ENCODE measurements at regions not wholly inside any gene's neighbourhood (a gene's known extent, or its start where the extent isn't known, plus 50 kb on each side); places are given as distances from the start of the nearest gene placed in this dataset.

DNA sequence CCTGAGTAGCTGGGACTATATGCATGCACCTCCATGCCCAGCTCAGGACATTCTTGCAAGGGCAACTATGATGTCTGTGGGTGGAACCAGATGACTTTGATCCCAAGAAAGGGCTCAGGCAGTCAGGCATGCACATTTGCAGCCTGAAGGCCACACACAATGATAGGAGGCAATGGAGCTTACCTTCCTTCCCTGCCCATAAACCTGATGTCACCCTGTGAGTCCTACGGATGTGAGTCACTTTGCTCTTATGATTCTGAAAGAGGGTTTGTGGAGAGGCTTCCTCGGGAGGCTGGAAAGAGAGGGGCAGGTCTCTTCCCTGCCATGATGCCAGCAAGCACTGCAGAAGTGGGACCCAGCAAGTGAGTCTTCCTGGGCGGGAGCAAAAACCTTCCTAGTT, 202.4 kb downstream of the LY86 start:
- TF ChIP-seq MAX (IDR thresholded peaks at IDR 0.05; ENCODE audit: insufficient read depth, insufficient read length) (no peak), CTCF (IDR thresholded peaks at IDR 0.05; ENCODE audit: extremely low read depth in 1 of 2, insufficient read depth in 1 of 2, low read depth in 1 of 2, low read length in 2 of 2) (no peak), POLR2A (IDR thresholded peaks at IDR 0.05; ENCODE audit: low read depth, low read length) (no peak), EZH2 (IDR thresholded peaks at IDR 0.05; ENCODE audit: borderline replicate concordance, low read depth, low read length, severe bottlenecking) (no peak), POLR2AphosphoS5 (IDR thresholded peaks at IDR 0.05; ENCODE audit: insufficient read depth, low read depth, low read length) (no peak), GATA2 (IDR thresholded peaks at IDR 0.05; ENCODE audit: insufficient read depth, insufficient read length, low read depth, low read length) (no peak), JUN (IDR thresholded peaks at IDR 0.05; ENCODE audit: borderline replicate concordance, insufficient read depth, insufficient read length, low read depth) (no peak), MYC (IDR thresholded peaks at IDR 0.05; ENCODE audit: low read depth, low read length) (no peak), FOS (IDR thresholded peaks at IDR 0.05; ENCODE audit: borderline replicate concordance, insufficient read depth, low read length) (no peak)
